RWPE1 (cell line): ENCODE measurements at regions not wholly inside any gene's neighbourhood (a gene's known extent, or its start where the extent isn't known, plus 50 kb on each side); places are given as distances from the start of the nearest gene placed in this dataset.

ENCODE experiments used
- CTCF ChIA-PET: fragments of 350-600 bp; sonication (Branson Sonifier 250); formaldehyde crosslinking; extraction: SDS; loops from one replicate; lab custom pipeline; 2021; lab: Yijun Ruan, JAX
- POLR2A ChIA-PET: fragments of 400-600 bp; formaldehyde crosslinking; extraction: SDS; loops from one replicate; lab custom pipeline; 2020; ENCODE audit warnings: antibody characterized with exemption; ENCODE audit not compliant: low non-redundant PET; lab: Yijun Ruan, JAX
- DNase-seq: peaks from one replicate; pipeline ENCODE4 v3.0.0; 2012; ENCODE audit warnings: low spot score
- H3K27ac ChIP-seq: fragments of 450-650 bp; 2 replicates; pipeline ENCODE4 v1.5.1; 2017
- TF ChIP-seq, protein P1 (sequence below): fragments of 450-650 bp; conservative IDR thresholded peaks from 2 replicates; pipeline ENCODE4 v1.5.1; 2017; ENCODE audit warnings: low read depth, mild to moderate bottlenecking

DNA sequence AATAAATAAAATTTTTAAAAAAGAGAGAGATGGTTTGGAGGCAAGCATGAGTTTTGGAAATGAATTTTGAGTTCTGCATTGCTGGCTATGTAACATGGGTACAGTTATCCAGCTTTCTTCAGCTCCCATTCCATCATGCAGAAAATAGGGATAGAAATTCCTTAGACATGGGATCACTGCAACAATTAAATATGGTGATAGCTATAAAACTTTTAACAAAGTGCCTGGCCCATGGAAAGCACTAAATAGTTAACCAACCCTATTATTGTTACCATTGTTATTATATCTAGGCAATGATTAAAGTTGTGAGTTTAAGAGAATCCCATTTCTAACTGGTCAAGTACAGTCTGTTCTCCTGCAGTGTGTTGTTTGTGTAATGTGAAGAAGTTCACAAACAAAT lies 115.4 kb upstream of the GAS1 start:
- TF ChIP-seq, protein P1, sequence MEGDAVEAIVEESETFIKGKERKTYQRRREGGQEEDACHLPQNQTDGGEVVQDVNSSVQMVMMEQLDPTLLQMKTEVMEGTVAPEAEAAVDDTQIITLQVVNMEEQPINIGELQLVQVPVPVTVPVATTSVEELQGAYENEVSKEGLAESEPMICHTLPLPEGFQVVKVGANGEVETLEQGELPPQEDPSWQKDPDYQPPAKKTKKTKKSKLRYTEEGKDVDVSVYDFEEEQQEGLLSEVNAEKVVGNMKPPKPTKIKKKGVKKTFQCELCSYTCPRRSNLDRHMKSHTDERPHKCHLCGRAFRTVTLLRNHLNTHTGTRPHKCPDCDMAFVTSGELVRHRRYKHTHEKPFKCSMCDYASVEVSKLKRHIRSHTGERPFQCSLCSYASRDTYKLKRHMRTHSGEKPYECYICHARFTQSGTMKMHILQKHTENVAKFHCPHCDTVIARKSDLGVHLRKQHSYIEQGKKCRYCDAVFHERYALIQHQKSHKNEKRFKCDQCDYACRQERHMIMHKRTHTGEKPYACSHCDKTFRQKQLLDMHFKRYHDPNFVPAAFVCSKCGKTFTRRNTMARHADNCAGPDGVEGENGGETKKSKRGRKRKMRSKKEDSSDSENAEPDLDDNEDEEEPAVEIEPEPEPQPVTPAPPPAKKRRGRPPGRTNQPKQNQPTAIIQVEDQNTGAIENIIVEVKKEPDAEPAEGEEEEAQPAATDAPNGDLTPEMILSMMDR, result no peak
- H3K27ac ChIP-seq, result no peak overlapping the region
- DNase-seq, result no peak
- CTCF ChIA-PET, result interaction anchor here (0.6 kb wide), 1 partner anchor 61 kb away, joined by 4 read pairs; no protein-coding TSS in a partner anchor
- POLR2A ChIA-PET, result no interaction called here

DNA sequence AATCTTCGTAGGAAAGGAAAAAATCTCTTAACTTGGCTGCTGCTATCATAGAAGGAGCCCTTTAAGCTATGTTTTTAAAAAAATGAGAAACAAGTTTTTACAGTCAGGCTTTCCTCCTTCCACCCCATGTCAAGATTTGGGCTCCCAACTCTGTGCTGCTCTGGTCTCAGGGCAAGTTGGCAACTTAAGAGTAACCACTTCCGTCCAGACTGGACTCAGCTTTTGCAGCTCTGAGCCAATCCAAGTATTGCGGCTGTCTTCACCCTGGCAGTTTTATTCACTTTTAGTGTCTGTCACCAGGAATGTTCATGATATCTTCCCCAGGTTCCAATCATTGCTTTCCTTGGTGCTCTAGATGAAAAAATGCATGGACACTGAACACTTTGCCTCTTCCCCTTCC lies 115.9 kb upstream of the GAS1 start:
- TF ChIP-seq, protein P1, result no peak
- ChIA-PET POLR2A (no interaction called here), CTCF (no interaction called here)
- no peak for DNase-seq
- H3K27ac ChIP-seq, result no peak overlapping the region

DNA sequence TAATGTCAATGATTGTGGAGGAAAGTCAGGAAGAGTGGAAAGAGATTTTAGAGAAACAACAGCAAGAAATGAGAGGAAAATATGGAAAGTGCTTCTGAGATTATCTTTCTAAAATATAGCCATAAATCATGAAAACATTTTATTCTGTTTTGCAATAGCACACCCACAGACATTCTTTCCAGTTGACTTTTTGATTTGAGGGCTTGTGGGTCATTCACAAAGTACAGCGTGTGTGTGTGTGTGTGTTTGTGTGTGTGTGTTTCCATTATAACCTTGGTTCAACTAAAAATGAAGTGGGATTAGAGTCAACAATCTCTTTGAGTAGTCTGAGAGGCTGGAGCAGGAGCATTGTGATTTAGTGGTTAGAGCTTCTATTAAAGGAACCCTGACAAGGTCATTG lies 116.6 kb upstream of the GAS1 start:
- ChIA-PET POLR2A (no interaction called here), CTCF (no interaction called here)
- H3K27ac ChIP-seq, result no peak overlapping the region
- no peak for DNase-seq
- TF ChIP-seq, protein P1, result no peak

DNA sequence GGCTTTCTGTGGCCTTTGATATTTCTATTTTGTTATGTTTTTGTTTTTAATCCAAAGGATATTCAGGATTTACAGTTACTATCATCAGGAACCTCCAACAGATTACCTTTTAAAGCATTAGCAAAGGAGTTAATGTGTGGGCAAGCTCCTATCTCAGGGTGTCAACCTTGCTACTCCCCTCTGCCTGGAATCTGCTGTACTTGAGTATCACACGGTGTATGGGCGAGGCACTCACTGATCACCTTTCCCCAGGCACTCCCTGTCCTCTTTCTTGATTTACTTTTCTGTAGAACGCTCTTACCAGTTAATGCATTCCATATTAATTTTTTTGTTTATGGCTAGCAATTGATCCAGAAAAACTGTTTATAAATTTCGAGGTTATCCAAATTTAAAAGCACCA lies 117.0 kb upstream of the GAS1 start:
- POLR2A ChIA-PET, result no interaction called here
- CTCF ChIA-PET, result no interaction called here
- no peak overlapping the region for H3K27ac ChIP-seq
- TF ChIP-seq, protein P1, result no peak
- DNase-seq, result no peak

DNA sequence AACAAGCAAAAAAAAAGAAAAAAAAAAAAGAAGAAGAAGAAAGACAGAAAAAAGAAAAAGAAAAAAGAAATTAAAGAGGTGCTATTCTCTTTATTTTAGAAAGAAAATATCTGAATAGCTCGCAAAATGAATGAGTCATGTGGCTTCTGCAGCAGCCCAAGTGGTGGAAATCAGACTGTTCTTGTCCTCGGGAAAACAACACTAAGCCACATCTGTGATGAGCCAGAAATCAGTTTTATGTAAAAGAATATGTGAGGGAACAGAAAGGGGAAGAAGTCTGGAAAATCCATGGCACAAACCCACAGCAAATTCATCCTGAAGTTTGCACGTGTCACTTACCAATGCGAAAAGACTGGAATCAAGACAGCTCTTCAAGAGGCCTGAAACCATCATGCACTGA lies 118.7 kb upstream of the GAS1 start:
- POLR2A ChIA-PET, result no interaction called here
- TF ChIP-seq, protein P1, result no peak
- DNase-seq, result no peak
- no peak overlapping the region for H3K27ac ChIP-seq
- CTCF ChIA-PET, result interaction anchor here (0.6 kb wide), 1 partner anchor 619 kb away, joined by 4 read pairs; no protein-coding TSS in a partner anchor

DNA sequence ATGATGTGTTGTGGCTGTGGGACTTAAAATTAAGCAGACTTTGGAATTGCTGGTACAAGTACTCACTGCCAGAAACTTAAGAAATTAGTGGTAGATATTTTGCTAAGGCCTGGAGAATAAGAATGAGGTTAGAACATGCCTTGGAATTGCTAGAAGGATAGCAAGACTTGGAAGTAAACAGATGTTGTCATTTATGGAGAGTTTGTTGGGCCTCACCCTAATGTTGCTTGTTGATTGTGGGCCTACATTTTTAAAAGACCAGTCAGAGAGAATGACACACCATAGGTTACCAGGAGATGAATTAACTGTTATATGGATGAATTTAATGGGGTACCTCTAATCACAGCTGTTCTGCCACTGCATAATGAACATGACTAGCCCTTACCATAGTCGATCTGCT lies 120.1 kb upstream of the GAS1 start:
- no peak for DNase-seq
- POLR2A ChIA-PET, result no interaction called here
- TF ChIP-seq, protein P1, result no peak
- no peak overlapping the region for H3K27ac ChIP-seq
- CTCF ChIA-PET, result no interaction called here
